CD4-positive, alpha-beta T cell treated with Interleukin-15 for 1 hour (primary cell): ENCODE measurements at regions not wholly inside any gene's neighbourhood (a gene's known extent, or its start where the extent isn't known, plus 50 kb on each side); places are given as distances from the start of the nearest gene placed in this dataset.

Source experiments
- DNase-seq: peaks from one replicate; pipeline ENCODE4 v3.0.0-alpha.2; 2020

DNA sequence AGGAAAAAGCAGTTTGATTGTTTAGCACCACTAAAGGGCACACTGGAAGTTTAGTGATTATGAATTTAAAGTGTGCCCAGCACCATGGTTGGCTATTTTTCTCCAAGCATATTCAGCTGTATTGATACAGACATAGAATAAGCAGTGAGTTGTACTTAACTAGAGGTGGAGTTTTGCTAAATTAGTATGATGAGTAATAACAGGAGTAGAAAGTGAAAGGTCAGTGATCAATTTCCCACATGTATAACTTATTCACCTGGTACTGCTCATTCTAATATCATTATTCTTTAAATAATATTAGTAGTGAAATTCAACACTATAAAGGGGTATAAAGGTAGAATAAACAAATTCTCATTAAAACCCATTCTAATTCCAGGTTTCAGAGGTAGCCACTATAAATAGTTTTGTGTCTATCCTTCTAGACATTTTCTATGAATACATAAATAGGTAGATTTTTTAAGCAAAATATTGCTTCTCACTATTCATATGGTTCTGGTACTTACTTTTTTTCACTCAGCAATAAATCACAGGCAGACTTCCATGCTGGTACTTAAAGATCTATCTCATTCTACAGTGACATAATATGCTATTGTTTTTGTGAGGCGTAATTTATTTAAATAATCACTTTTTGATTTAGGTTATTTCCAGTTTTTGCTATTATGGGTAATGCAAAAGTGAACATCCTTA, 732.9 kb downstream of the VGLL3 start:
- no peak for DNase-seq

DNA sequence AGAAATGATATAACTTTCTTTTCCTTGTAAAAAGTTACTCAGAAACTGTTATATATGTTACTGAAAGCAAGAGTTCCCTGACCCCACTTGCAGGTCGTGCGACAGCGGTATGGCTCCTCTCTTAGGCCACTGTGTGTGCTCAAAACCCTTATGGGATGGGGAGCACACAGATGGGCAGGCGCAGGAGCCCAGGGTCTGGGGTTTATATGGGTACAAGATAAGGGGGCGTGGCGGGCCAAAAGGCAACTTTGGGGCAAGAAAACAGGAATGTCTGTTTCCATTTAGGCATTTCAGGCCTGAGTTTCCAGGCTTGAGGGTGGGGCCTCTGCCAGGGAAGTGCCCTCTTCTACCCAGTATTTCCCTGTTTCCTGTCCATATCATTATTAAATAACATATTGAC, 736.5 kb downstream of the VGLL3 start:
- peak; percentile 11 for DNase-seq

DNA sequence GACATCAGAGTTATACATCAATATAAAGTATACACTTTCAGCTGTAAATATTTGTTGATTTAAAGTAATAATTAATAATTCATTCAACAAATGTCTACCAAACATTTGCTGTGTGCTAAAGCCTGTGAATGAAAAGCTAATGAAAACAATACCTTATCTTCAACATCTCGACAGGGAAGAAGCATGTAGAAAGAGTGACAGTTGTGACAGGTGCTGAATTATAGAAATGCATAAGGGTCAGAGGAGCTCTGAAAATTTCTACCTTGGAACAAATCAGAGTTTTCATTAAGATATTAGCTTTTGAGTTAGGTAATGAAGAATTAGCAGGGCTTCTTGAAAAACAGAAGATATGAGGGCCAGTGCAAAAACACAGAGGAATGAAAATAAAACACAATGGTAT, 739.2 kb downstream of the VGLL3 start:
- DNase-seq: no peak

DNA sequence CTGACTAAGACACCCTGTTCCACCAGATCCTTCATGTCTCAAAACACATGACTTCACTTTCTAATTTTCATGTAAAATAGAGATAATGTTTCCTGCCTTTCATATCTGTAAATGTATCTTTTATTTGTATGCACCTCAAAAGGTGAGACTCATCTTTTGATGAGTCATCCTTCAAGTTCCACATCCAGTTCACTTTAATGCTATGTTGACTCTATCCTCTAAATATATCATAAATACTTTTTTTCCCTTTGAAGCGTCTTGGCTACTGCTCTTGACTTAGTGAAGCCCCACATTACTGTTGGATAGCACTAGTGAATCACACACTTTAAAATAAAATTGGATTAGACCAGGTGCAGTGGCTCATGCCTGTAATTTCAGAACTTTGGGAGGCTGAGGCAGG, 741.1 kb downstream of the VGLL3 start:
- no peak for DNase-seq

DNA sequence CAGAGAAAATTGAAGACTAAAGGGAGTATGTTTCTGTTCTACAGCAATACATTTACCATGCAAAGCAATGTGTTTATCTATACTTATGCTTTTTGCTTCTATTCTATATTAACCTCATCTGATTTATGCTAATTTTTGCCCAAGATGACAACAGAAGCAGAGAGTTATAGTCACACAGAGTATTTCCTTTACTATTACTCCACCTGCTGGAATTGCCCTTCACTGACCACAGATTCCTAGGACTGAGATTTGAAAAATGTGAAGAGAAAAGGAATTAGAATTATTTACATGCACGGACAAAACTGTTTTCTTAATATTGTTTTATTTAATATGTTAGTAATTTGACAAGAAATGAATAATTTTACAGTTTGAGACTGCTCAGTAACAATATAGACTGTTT, 745.6 kb downstream of the VGLL3 start:
- DNase-seq: no peak

DNA sequence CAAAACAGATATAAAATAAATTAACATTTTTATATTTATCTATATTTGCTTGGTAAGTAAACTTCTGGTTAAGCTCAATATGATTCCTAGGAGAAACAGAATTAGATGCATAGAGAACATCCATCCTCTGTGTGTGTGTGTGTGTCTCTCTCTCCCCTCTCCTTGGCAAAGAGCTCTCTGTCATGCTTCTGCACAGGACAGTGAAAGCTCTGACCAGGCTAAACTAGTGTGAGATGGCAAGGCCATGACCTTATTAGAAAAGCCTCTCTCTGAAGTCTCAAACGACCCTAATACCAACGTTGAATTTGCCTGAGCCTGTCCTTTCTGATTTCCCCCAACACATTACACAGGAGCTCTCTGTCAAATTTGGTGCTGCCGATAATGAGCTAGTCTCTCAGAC, 746.0 kb downstream of the VGLL3 start:
- DNase-seq: no peak

DNA sequence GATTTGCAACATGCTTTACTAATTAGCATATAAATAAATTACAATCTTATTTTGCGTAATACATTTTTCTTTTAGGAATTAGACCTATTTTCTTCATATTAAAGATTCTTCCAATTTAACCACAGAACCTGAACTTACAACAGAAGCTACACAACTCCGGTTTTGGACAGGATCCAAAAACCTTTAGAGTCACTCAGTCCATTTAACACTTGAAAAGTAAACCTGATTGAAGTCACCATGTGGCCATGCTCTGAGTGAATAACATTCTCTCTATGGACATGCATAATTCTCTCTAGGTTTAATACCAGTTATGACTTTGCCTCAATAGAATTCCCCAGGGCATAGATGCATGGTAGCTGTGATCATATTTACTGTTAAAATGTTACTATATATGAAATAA, 751.0 kb downstream of the VGLL3 start:
- DNase-seq: no peak

DNA sequence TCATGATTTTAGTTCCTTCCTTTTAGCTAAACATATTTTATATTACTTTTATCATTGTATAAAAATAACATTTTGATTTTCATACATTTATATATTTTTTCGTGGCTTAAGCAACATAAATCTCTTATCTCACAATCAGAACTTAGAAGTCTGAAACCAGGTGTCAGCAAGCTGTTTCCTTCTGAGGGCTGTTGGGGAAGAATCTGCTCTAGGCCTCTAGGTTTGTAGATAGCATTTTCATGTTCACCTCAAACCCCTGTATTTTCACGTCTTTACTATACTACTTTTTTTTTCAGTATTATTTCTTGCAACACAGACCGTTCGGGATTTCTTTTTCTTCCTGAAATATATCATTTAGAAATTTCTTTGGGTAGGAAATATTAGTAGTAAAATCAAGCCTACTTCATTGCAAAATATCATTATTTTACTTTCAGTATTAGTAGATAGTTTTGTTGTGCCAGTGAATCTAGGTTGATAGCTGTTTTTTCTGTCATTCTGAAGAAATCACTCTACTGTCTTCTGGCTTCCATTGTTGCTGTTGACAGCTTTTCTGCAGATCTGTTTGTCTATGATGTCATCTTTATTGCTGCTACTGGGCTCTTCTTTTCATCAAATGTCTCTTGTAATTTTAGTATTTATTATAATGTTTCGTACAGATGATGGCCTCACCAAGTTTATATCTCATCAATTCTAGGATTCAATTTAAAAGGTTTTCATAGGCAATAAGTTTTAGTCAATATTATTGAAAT, 756.3 kb downstream of the VGLL3 start:
- no peak for DNase-seq

DNA sequence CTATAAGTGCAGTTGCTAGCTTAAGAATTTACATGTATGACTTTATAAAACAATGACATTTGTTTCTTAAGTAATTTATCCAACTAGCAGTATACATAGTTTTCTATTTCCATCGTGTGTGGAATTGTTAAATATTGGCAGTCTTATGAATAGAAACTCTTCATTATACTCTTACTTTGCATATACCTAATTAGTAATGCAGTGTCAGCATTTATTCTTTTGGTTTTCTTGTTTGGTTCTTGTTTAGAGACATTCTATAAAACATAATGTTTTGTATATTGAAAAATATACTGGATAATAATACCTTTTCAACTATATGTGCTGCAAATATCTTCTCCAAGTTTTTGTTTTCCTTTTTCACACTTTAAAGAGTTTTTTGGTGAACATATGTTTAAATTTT, 760.2 kb downstream of the VGLL3 start:
- no peak for DNase-seq

DNA sequence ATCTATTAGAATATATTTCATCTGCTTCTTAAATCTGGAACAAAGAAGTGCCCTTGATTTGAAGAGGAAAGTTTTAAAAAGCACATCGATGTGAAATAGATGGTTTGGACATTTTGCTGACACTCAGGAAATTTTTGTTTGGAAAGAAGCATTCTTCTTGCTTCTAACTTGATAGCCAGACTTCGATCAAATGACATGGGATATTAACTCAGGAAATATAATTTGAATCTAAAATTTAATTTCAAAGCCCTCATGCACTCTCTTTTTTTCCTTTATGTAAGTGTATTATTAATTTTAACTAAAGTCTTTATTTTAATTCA, 761.2 kb downstream of the VGLL3 start:
- DNase-seq: no peak

DNA sequence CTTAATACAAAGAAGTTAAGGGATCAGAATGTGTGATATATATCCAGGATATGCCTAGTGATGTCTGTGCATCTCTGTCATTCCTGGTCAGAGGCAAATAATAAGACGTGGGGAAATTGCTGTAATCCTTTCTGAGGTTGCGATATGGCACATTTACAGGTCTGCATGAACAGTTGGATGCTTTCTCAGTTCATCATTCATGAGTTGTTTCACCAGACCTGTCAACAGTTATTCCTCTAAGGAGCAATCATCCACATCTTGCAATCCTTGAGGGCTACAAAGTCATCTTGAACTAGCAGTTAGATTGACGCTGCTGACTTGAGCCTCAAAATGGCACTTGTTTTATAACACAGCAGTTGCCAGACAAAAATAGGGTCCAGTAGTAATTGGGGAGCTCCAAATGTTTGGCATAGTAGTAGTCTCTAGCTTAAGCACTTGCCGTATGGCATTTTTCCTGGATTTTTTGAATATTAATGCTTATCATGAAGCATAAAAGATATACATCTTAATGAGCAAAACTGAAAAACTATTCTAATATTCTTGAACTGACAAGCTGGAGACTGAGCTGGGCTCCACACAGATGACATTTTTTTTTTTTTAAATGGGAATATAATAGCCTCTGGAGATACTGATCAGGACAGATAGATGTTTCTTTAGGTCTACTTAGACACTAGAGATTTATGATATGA, 761.7 kb downstream of the VGLL3 start:
- no peak for DNase-seq

DNA sequence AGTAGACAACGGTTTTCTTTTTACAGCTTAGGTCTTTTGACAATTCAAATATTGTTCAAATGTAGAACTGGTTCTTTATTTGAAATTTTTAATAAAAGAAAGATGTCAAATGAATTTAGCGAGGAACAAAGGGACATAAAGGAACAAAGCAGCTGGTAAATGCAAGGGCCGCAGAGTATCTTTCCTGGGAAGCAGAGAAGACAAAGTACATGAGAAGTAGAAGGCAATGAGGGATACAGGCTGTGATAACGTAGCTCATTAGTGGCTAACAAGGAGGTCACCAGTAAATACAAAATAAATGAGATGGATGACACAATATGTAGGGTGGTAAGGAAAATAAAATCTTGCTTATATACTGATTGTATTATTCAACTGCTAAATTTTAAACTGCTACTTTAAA, 762.8 kb downstream of the VGLL3 start:
- no peak for DNase-seq

DNA sequence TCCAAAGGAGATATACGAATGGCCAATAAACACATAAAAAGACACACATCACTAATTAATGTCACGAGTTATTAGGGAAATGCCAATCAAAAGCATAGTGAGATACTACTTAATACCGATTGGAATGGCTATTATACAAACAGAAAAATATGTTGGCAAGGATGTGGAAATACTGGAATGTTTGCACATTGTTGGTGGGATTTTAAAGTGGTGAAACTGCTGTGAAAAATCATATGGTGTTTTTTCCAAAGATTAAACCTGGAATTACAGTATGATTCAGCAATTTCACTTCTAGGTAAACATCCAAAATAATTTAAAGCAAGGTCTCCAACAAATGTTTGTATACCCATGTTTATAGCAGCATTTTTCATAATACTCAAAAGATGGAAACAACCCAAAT, 765.5 kb downstream of the VGLL3 start:
- DNase-seq: no peak

DNA sequence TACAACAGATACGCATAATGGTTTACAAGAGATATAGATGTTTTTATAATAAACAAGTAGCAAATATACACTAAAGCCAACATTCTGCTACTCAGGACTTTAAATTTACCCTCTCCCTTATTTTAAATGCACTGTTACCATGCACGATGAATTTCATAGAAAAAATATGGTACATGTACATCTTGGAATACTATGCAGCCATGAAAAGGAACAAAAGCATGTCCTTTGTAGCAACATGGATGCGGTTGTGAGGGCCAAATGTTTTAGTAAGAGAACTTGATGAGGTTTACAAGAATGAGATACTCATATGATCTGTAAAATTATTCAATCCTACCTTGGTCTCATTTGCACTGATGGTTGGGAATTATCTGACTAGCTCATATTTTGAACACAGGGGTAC, 769.3 kb downstream of the VGLL3 start:
- DNase-seq: no peak

DNA sequence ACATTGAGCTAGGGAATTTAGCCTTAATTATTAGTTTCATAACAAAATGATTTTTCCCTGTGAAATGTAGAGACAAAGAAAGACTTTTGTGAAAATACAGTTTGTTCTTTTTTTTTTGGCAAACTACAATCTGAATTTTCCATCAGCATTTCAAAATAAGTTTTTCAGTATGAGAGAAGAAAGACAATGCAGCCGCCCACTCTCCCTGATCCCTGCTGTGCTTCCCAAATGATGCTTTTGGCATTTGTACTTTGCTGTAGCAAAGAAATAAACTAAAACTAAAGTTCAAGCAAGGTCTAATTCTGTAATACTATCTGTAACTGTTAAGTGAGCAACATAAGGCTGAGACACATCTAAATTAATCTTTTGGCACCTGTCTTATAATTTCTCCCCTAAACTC, 782.2 kb downstream of the VGLL3 start:
- DNase-seq: no peak

DNA sequence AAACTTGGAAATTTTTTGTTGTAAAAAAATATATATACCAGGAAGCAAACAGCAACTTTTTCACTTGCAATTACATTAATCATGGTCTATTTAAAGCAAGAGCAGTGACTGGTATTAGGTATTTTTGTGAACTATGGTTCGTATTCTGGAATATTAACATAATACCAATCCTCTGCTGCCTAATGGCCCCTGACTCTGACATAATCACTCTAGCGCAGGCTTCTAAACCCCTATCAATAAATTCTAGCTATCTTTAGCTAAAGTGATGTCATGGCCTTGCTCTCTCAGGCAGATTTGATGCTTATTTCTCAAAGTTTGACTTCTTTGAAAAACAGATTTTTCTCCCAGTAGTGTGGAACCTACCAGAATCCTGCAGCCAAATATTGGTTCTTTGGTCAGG, 808.3 kb downstream of the VGLL3 start:
- DNase-seq: no peak

DNA sequence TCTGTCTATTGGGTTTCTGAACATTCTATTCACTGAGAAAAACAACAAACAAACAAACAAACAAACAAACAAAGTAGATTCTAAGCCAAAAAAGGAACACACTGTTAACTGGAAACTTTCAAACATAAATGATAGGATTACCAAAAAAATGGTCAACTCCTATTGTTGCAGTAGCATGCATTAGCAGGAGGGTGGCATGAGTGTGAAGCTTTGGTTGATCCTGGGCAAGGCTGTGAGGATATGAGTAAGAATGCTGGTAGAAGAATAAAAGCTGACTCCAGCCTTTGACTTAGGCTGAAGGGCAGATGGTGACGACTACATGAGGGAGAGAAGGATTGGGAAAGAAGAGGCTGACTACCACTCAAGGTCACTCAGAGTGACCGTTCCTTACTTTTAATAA, 810.3 kb downstream of the VGLL3 start:
- DNase-seq: no peak

DNA sequence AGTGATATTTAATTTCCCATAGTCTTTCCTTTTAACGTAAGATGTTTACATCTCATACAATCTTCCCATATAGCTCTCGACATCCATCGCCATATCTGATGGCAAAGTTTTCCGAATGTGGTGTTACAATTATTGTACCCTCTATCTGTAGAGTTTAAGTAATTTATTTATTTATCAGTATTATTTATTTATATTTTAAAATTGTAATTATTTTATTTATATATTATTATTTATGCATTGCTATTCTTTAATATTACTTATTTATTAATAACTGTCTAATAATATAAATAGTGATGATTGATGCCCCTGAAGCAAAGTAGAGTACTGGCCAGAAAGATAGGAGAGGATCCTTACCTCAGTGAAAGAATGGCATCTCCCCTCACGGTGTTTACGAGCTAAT, 812.9 kb downstream of the VGLL3 start:
- no peak for DNase-seq

DNA sequence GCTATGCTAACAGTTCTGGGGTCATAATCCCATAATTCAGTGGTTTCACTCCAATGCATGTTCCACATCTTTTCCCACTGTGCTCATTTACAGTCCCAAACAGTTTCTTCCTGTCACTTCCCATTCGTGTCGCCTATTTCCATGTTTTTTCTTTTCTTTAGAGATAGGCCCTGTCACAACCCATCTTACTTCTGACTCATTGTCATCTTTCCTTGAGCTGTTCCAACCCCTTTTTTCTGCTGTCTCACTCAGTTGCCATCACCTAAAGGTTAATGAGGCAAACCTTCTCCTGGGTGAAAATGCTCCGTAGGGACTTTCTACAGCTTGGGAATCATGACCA, 814.5 kb downstream of the VGLL3 start:
- no peak for DNase-seq

DNA sequence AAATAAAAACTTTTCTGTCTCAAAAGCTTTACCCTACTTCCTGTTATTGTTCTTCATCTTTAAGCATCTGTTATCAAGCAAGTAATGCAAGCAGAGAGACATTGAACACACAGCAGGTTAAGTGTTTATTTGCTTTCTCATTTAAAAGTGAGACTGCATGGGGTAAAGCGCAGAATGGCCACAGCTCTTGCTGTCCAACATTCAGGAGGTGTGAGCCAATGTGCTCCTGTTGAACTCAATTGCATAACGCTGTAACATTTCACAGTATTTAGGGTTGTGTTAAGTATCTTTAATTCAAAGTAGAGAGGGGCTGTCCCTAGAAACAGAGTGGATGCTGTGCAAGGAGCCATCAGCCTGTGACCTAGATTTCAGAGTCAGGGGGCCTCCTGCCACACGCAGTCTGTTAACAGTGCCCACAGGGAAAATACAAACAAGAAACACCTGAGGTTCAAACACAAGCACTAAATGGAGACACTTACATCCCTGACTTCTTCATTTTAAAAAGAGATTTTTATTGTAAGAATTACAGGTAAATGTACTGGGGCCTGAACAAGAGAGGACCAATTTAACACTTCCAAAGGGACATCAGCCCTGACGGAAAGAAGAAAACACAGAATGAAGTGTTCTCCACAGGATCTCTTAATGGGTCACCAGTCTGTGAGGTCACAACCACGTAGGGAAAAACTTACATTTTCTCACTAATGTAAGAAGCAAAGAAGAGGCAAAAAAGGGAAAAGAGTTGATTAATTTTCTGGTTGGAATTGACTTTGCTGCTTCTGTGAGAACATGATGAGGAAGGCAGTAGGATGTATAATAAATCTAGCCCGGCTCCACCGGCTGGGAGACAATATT, 815.1 kb downstream of the VGLL3 start:
- DNase-seq: no peak

DNA sequence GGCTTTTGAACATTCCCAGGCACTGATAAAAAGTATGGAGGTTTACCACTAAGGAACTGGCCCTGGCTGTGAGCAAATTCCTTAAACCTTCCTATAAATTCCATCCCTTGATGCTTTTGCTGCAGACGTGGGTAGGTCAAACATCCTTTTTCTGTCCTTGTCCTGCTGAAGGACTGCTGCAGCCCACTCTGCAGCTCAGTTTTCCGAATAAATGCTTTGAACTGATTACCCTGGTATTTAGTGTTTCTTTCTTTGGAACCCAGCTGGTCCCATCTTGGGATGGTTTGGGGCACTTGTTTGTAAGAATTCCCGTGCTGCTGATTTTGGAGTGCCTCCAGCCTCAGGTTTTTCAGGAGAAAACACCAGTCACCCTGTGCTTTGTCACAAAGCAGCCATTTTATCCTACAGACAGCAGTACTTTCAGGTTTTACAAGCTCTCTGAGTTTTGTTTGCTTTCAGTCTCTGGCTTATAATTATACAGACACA, 815.9 kb downstream of the VGLL3 start:
- no peak for DNase-seq

DNA sequence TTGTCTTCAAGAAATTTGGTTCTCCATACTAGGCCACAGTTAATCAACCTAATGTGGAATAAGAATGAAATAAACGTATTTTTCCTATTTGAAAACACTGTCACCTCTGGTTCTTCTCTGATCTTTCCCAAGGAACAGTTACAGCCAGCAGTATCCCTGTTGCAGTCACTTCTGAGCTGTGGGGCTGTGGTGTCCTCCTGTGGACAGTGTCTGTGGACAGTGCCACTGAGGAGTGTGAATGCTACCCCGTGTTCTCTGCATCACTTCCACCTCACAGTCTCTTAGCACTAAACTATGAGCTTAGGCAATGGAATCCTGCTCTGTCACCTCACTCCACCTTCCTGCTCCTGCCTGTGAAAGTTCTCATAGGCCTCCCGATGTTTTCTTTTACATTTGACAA, 817.5 kb downstream of the VGLL3 start:
- no peak for DNase-seq

DNA sequence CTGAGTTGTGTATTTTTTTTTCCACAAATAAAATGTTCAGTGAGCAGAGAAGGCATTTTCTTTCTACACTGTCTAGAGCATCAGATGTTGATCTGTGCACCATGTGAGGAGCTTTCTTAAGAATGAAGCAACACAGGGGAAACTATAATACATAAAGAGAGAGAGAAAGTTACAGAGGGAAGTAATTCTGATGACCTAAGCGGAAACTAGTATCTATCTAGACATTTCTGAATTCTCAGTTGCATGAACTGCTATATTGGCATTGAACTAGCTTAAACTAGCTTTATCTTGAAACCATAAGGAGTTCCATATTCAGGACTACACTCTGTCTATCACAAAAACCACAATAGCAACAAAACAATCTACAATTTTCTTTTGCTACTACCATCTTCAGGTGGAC, 822.4 kb downstream of the VGLL3 start:
- DNase-seq: no peak

DNA sequence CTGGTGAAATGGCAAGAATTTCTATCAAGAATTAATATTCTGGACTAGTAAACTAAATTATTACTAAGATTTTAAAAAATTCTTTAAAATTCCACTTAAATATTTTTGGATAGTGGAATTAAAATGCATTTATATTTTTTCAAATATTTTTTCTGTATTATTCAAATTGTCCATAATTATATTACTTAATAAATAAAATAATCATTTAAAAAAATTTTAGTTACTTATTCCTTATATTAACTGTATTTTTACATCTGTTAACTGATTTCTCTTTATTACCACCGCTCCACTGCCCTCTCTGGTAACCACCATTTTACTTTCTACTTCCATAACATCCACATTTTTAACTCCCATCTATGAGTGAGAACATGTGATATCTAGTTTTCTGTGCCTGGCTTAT, 828.4 kb downstream of the VGLL3 start:
- no peak for DNase-seq
